ENCODE measurements at regions not wholly inside any gene's neighbourhood (a gene's known extent, or its start where the extent isn't known, plus 50 kb on each side); places are given as distances from the start of the nearest gene placed in this dataset.
A peak's percentile ranks its signal among the peaks of the same experiment; 100 is the strongest.

DNA sequence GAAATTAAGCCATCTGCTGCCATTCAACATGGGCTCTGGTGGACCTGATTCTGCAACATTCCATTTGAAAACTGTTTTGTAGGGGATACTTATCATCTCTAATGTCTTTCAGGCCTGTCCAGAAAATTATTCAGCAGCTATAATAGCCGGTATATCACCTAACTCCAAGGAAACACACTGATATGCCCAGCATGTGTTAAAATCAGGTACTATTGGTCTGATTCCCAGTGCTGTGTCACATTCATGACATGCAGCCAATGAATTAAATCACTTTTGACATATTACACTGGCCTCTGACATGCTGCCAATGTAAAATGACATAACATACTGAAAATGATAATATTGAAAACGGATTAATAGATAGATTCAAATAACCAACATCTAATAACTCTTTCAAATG lies 60.5 kb upstream of the IRX5 start:
- no peak overlapping the region for H3K9ac ChIP-seq
- H3K27me3 ChIP-seq (ENCODE audit: control insufficient read depth, insufficient read depth, low read length), result no peaks in the 10 kb centered on the region
- TF ChIP-seq, protein P1, sequence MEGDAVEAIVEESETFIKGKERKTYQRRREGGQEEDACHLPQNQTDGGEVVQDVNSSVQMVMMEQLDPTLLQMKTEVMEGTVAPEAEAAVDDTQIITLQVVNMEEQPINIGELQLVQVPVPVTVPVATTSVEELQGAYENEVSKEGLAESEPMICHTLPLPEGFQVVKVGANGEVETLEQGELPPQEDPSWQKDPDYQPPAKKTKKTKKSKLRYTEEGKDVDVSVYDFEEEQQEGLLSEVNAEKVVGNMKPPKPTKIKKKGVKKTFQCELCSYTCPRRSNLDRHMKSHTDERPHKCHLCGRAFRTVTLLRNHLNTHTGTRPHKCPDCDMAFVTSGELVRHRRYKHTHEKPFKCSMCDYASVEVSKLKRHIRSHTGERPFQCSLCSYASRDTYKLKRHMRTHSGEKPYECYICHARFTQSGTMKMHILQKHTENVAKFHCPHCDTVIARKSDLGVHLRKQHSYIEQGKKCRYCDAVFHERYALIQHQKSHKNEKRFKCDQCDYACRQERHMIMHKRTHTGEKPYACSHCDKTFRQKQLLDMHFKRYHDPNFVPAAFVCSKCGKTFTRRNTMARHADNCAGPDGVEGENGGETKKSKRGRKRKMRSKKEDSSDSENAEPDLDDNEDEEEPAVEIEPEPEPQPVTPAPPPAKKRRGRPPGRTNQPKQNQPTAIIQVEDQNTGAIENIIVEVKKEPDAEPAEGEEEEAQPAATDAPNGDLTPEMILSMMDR (IDR thresholded peaks at IDR 0.05), result no peak
- H2AFZ ChIP-seq, result no peak overlapping the region
- no peak overlapping the region for H3K27ac ChIP-seq
- H3K4me1 ChIP-seq, result no peaks in the 10 kb centered on the region
- H3K36me3 ChIP-seq (ENCODE audit: control insufficient read depth, insufficient read depth, low read length), result no peaks in the 10 kb centered on the region
- H3K79me2 ChIP-seq, result no peaks in the 10 kb centered on the region
- no peak overlapping the region for H3K4me3 ChIP-seq (ENCODE audit: low read depth, low read length)
- no peaks in the 10 kb centered on the region for H3K9me3 ChIP-seq (ENCODE audit: control insufficient read depth, low read length)
- H3K4me2 ChIP-seq (ENCODE audit: low read length), result no peak overlapping the region

DNA sequence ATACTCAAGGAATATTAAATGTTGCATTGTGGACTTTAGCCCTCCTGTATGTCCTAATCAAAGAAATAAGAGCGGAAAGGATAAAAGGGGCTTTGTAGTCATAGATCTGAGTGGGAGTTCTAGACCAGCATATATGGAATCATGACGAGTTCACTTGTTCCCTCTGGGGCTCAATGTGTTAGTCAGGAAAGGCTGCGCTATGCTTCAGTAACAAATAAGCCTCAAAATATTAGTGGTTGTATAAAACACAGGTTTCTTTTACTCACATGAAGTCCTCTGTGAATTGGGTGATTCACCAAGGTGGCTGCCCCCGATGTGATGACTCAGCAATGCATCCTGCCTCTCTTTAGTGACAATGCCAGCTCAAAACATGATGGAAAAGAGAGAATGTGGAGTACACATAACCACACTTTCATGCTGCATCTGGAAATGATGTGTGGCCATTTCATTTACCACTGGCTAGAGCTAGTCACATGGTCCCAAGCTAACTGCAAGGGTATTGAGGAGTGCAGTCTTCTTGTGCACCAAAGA lies 63.3 kb upstream of the IRX5 start:
- Histone ChIP-seq H3K27me3 (ENCODE audit: control insufficient read depth, insufficient read depth, low read length) (no peaks in the 10 kb centered on the region), H3K4me3 (ENCODE audit: low read depth, low read length) (no peak overlapping the region), H3K27ac (no peak overlapping the region), H2AFZ (no peak overlapping the region), H3K36me3 (ENCODE audit: control insufficient read depth, insufficient read depth, low read length) (no peaks in the 10 kb centered on the region), H3K79me2 (no peaks in the 10 kb centered on the region), H3K9me3 (ENCODE audit: control insufficient read depth, low read length) (no peaks in the 10 kb centered on the region), H3K4me2 (ENCODE audit: low read length) (no peak overlapping the region), H3K4me1 (no peaks in the 10 kb centered on the region), H3K9ac (no peak overlapping the region)
- TF ChIP-seq, protein P1 (IDR thresholded peaks at IDR 0.05), result no peak

DNA sequence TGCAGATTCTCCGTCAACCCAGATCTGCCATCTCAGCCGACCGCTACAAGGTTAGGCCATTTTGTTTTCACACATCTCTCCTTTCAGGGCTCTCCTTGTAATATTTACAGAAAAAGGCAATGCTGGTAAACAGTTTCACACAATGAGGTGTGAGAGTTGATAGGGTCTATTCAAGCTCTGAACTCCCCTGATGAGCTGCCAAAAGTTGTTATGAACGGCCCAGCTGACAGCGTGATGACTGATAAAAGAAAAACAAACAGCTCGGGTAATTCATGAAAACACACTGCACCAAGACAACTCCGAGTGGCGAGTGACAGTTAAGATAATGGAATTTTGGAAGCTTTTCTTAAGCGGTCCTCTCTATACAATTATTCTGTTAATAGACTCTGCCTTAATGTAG lies 68.1 kb upstream of the IRX5 start:
- no peak overlapping the region for H3K27ac ChIP-seq

GRCh38 chr16:54856871-54857270 lies 73.8 kb upstream of the IRX5 start:
- TF ChIP-seq, protein P1 (IDR thresholded peaks at IDR 0.05), result no peak
- H2AFZ ChIP-seq, result no peak overlapping the region
- no peak overlapping the region for H3K9ac ChIP-seq
- no peak overlapping the region for H3K27ac ChIP-seq
- H3K79me2 ChIP-seq, result no peaks in the 10 kb centered on the region
- no peaks in the 10 kb centered on the region for H3K9me3 ChIP-seq (ENCODE audit: control insufficient read depth, low read length)
- no peaks in the 10 kb centered on the region for H3K27me3 ChIP-seq (ENCODE audit: control insufficient read depth, insufficient read depth, low read length)
- H3K4me1 ChIP-seq, result no peaks in the 10 kb centered on the region
- H3K36me3 ChIP-seq (ENCODE audit: control insufficient read depth, insufficient read depth, low read length), result no peaks in the 10 kb centered on the region
- H3K4me2 ChIP-seq (ENCODE audit: low read length), result no peak overlapping the region
- no peak overlapping the region for H3K4me3 ChIP-seq (ENCODE audit: low read depth, low read length)

More for the DNA sequence above, 68.1 kb upstream of the IRX5 start:
- Histone ChIP-seq H3K9ac (no peak overlapping the region), H3K79me2 (no peaks in the 10 kb centered on the region), H3K4me1 (no peaks in the 10 kb centered on the region), H2AFZ (peak overlapping the region; percentile 34), H3K36me3 (ENCODE audit: control insufficient read depth, insufficient read depth, low read length) (no peaks in the 10 kb centered on the region), H3K27me3 (ENCODE audit: control insufficient read depth, insufficient read depth, low read length) (no peaks in the 10 kb centered on the region), H3K4me2 (ENCODE audit: low read length) (no peak overlapping the region), H3K4me3 (ENCODE audit: low read depth, low read length) (no peak overlapping the region), H3K9me3 (ENCODE audit: control insufficient read depth, low read length) (no peaks in the 10 kb centered on the region)
- TF ChIP-seq, protein P1 (IDR thresholded peaks at IDR 0.05), result no peak

DNA sequence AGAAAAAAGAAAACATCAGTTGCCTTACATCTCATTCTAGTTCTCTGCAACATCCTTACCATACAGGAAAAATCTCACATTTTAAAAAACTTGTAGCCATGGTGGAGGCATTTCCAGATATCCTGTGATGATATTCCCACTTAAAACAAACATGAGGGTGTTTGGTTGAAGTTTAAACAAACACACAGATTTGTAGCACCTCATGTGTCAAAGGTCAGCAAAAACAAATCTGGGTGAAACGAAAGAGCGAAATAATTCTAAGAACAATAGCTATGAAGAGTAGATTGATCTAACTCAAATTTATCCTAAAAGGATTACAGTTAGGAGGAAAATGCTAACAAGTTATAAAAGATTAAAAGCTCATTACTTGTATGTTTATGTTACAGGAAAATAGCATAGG lies 83.1 kb upstream of the IRX5 start:
- H3K4me2 ChIP-seq (ENCODE audit: low read length), result no peak overlapping the region
- no peak overlapping the region for H3K4me3 ChIP-seq (ENCODE audit: low read depth, low read length)
- no peaks in the 10 kb centered on the region for H3K4me1 ChIP-seq
- no peaks in the 10 kb centered on the region for H3K79me2 ChIP-seq
- H3K9ac ChIP-seq, result no peak overlapping the region
- H3K27me3 ChIP-seq (ENCODE audit: control insufficient read depth, insufficient read depth, low read length), result no peaks in the 10 kb centered on the region
- H3K36me3 ChIP-seq (ENCODE audit: control insufficient read depth, insufficient read depth, low read length), result no peaks in the 10 kb centered on the region
- H3K27ac ChIP-seq, result no peak overlapping the region
- TF ChIP-seq, protein P1 (IDR thresholded peaks at IDR 0.05), result no peak
- H3K9me3 ChIP-seq (ENCODE audit: control insufficient read depth, low read length), result no peaks in the 10 kb centered on the region
- H2AFZ ChIP-seq, result no peak overlapping the region
